Keratinocyte (primary cell): ENCODE measurements at regions not wholly inside any gene's neighbourhood (a gene's known extent, or its start where the extent isn't known, plus 50 kb on each side); places are given as distances from the start of the nearest gene placed in this dataset.

Experiments used
- DNase-seq: peaks from one replicate; pipeline ENCODE4 v3.0.0-alpha.2; 2011; ENCODE audit warnings: low read depth, missing footprints, low spot score
- FAIRE-seq: peaks from 2 replicates; lab custom pipeline; 2011; peaks lifted over from hg19 to GRCh38; lab: Jason Lieb, UNC
- H2AFZ ChIP-seq: 2 replicates; pipeline ENCODE4 v1.6.0; 2012; ENCODE audit warnings: low read length, control low read depth, inconsistent platforms; ENCODE audit not compliant: control insufficient read depth
- H3K27ac ChIP-seq: 2 replicates; pipeline ENCODE4 v1.5.1; 2011; ENCODE audit warnings: low read length; ENCODE audit not compliant: control insufficient read depth, insufficient read depth
- H3K27me3 ChIP-seq: 3 replicates; pipeline ENCODE4 v1.6.0; 2011; ENCODE audit warnings: low read length; ENCODE audit not compliant: control insufficient read depth, insufficient read depth; ENCODE audit errors: extremely low read depth
- H3K36me3 ChIP-seq, 2 experiments: 2 replicates in 1 of 2; 3 replicates in 1 of 2; pipeline ENCODE4 v1.5.1; 2011; ENCODE audit warnings: low read length in 2 of 2, mild to moderate bottlenecking in 1 of 2; ENCODE audit not compliant: control insufficient read depth in 2 of 2, insufficient read depth in 2 of 2; ENCODE audit errors: extremely low read depth in 1 of 2
- H3K4me1 ChIP-seq: 3 replicates; pipeline ENCODE4 v1.5.1; 2011; ENCODE audit warnings: low read length; ENCODE audit not compliant: control insufficient read depth, insufficient read depth; ENCODE audit errors: extremely low read depth
- H3K4me2 ChIP-seq: 3 replicates; pipeline ENCODE4 v1.6.0; 2011; ENCODE audit warnings: low read depth, low read length; ENCODE audit not compliant: control insufficient read depth, insufficient read depth; ENCODE audit errors: extremely low read depth
- H3K4me3 ChIP-seq, 3 experiments: fragments of 200-600 bp in 1 of 3; sonication (generic) in 1 of 3; 2 replicates in 2 of 3; 3 replicates in 1 of 3; pipeline ENCODE4 v1.5.1; 2011 to 2016; ENCODE audit warnings: low read length in 3 of 3, mild to moderate bottlenecking in 3 of 3, control low read depth in 2 of 3, inconsistent platforms in 1 of 3, low read depth in 1 of 3, mixed read lengths in 1 of 3, mixed run types in 1 of 3, moderate library complexity in 1 of 3; ENCODE audit not compliant: control insufficient read depth in 2 of 3, insufficient read depth in 2 of 3; ENCODE audit errors: extremely low read depth in 1 of 3
- H3K79me2 ChIP-seq: 2 replicates; pipeline ENCODE4 v1.6.0; 2012; ENCODE audit warnings: low read length; ENCODE audit not compliant: control insufficient read depth, insufficient read depth
- H3K9ac ChIP-seq: 3 replicates; pipeline ENCODE4 v1.6.0; 2011; ENCODE audit warnings: low read length; ENCODE audit not compliant: control insufficient read depth, insufficient read depth; ENCODE audit errors: extremely low read depth
- H3K9me1 ChIP-seq: 3 replicates; pipeline ENCODE4 v1.6.0; 2011; ENCODE audit warnings: low read length; ENCODE audit not compliant: control insufficient read depth, insufficient read depth; ENCODE audit errors: extremely low read depth
- H3K9me3 ChIP-seq: 2 replicates; pipeline ENCODE4 v1.5.1; 2012; ENCODE audit warnings: low read depth, low read length; ENCODE audit not compliant: control insufficient read depth
- H4K20me1 ChIP-seq: 3 replicates; pipeline ENCODE4 v1.6.0; 2011; ENCODE audit warnings: low read length; ENCODE audit not compliant: control insufficient read depth, insufficient read depth; ENCODE audit errors: extremely low read depth
- EZH2 ChIP-seq: IDR thresholded peaks from one replicate; pipeline ENCODE4 v1.6.1; 2012; ENCODE audit warnings: inconsistent platforms, mild to moderate bottlenecking, low read length, moderate library complexity
- dilution Hi-C: fragments of 300-500 bp; cut with MboI; formaldehyde crosslinking; loops from one replicate; pipeline ENCODE4 v1.7.0; 2020; ENCODE audit warnings: low sequenced_read_pairs; ENCODE audit not compliant: extremely low pct_ligation_motif_present
- TF ChIP-seq, protein P1 (sequence below), 3 experiments: IDR thresholded peaks in 1 of 3; conservative IDR thresholded peaks in 1 of 3; optimal IDR thresholded peaks in 1 of 3; 2 replicates in 2 of 3; 3 replicates in 1 of 3; pipeline versions ENCODE3 to v1.5.1; 2011; ENCODE audit warnings: low read length in 3 of 3, mild to moderate bottlenecking in 3 of 3, moderate library complexity in 2 of 3, control low read depth in 1 of 3, inconsistent platforms in 1 of 3; ENCODE audit not compliant: insufficient read depth in 2 of 3; ENCODE audit errors: extremely low read depth in 1 of 3

DNA sequence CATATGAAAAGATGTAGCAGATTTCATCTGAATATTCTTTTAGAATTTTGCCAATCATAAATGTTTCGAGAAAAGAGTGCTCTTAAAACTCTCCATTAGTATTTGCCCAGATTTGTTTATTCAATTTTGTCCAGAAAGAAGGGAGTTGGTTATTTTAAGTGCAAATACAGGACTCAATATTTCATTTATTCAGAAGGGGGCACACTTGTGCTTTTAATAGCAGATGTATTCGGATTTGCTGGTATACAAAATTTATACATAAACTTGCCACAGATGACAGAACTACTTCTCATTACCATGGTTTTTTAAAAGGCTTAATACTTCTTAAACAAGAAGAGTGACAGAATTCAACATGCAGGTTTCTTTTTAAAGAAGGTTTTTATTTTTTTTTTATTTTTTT, 69.8 kb upstream of the GRM7 start:
- Histone ChIP-seq H3K27ac (no peak overlapping the region), H3K79me2 (no peaks in the 10 kb centered on the region), H4K20me1 (no peaks in the 10 kb centered on the region), H3K36me3 (no peaks in the 10 kb centered on the region), H3K9me1 (no peaks in the 10 kb centered on the region), H3K4me1 (no peaks in the 10 kb centered on the region), H3K4me3 (no peak overlapping the region), H3K4me2 (no peak overlapping the region), H3K9me3 (no peaks in the 10 kb centered on the region), H2AFZ (no peak overlapping the region), H3K9ac (no peak overlapping the region), H3K27me3 (no peaks in the 10 kb centered on the region)
- dilution Hi-C loops: no loop called here
- DNase-seq (no peak), FAIRE-seq (no peak)
- TF ChIP-seq, protein P1, sequence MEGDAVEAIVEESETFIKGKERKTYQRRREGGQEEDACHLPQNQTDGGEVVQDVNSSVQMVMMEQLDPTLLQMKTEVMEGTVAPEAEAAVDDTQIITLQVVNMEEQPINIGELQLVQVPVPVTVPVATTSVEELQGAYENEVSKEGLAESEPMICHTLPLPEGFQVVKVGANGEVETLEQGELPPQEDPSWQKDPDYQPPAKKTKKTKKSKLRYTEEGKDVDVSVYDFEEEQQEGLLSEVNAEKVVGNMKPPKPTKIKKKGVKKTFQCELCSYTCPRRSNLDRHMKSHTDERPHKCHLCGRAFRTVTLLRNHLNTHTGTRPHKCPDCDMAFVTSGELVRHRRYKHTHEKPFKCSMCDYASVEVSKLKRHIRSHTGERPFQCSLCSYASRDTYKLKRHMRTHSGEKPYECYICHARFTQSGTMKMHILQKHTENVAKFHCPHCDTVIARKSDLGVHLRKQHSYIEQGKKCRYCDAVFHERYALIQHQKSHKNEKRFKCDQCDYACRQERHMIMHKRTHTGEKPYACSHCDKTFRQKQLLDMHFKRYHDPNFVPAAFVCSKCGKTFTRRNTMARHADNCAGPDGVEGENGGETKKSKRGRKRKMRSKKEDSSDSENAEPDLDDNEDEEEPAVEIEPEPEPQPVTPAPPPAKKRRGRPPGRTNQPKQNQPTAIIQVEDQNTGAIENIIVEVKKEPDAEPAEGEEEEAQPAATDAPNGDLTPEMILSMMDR (optimal IDR thresholded peaks at IDR 0.05 in 1 of 3, IDR thresholded peaks at IDR 0.05 in 1 of 3, conservative IDR thresholded peaks at IDR 0.05 in 1 of 3; ENCODE audit: extremely low read depth in 1 of 3, insufficient read depth in 2 of 3, low read length in 3 of 3): no peak
- no peak for TF ChIP-seq EZH2

DNA sequence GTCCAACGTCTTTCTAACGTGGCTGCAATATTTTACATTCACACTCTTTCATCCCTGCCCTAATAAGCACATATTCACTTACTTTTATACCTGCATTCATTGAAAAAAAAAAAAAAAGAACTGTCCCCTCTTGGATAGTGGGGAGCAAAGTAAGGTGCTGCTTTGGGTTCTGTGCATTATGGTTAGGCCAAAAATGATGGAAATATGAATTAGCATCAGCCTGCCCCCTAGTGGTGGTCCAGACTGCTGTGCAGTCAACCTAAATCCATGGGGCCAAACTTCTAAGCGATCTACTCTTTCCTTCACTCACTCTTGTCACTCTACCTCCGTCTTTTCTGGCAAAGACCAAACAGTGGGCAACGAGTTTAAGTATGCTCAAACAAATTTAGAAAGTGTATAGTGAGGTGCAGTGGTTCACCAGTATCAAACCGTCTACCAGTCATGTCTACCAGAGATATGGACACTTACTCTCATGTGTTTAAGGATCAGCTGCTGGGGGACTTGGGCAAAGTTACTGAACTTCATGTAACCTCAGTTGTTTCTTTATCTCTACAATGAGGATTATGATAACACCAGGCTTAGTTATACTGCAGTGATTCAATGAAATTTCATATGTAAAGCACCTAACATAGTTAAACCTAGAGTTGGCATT, 61.5 kb upstream of the GRM7 start:
- Histone ChIP-seq H2AFZ (no peak overlapping the region), H3K4me2 (no peak overlapping the region), H3K27me3 (no peaks in the 10 kb centered on the region), H3K4me1 (no peaks in the 10 kb centered on the region), H3K9ac (no peak overlapping the region), H3K27ac (no peak overlapping the region), H3K79me2 (no peaks in the 10 kb centered on the region), H3K9me3 (no peaks in the 10 kb centered on the region), H4K20me1 (no peaks in the 10 kb centered on the region), H3K36me3 (no peaks in the 10 kb centered on the region), H3K9me1 (no peaks in the 10 kb centered on the region), H3K4me3 (no peak overlapping the region)
- DNase-seq: no peak
- dilution Hi-C loops: no loop called here
- no peak for FAIRE-seq
- TF ChIP-seq, protein P1 (optimal IDR thresholded peaks at IDR 0.05 in 1 of 3, IDR thresholded peaks at IDR 0.05 in 1 of 3, conservative IDR thresholded peaks at IDR 0.05 in 1 of 3; ENCODE audit: extremely low read depth in 1 of 3, insufficient read depth in 2 of 3, low read length in 3 of 3): peak; percentile 70 to 83 (median 80)
- TF ChIP-seq EZH2: no peak
